GM21529 (cell line): ENCODE measurements at regions not wholly inside any gene's neighbourhood (a gene's known extent, or its start where the extent isn't known, plus 50 kb on each side); places are given as distances from the start of the nearest gene placed in this dataset.
"Not testable (repeated sequence)": the region's sequence is repeated elsewhere in the genome, so short reads cannot be mapped to it uniquely, and the experiment has no call there.

Experiments used
- ATAC-seq: cut with Tn5 transposase; IDR thresholded peaks from one replicate; pipeline ENCODE4 v1.9.1; 2021; ENCODE audit not compliant: unreplicated experiment

- ATAC-seq: not testable (repeated sequence)
Measured at GRCh38 chr15:22238959-22239805, 158.9 kb downstream of the OR4M2 start.

DNA sequence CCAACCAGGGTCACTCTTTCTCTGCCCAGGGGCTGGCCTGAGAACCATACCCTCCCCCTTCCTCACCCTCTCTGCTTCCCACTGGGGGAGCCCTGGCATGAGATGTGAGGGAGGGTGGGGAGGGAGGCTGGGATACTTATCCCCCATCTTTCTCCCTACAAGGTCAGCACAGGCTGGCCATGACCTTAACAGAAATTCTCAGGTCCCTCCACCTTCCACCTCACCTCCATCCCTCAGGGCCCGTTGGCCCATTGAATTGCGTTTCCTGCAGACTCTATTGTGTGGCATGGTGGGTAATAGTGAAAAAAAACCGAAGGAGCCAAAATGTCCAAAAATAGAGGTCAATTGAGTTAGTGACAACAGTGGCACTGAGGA, 159.5 kb downstream of the OR4M2 start:
- ATAC-seq: no peak

DNA sequence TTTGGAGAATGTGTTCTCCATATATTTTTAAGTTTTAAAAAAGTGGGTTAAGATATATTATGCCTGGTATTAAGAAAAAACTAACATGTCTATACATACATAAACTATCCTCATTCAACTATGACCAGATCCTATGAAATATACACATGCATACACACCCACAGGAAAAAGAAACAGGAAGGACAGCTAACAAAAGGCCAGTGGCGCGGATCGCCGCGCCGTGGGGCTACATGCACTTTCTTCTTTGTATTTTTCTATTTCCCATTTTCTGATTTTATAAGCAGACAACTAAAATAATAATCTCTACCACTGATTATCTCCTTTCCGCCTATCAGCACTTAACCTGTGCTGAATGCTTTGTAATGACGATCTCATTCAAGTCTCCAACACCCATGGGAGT, 160.1 kb downstream of the OR4M2 start:
- ATAC-seq: no peak

- no peak for ATAC-seq
Measured at GRCh38 chr15:22240986-22241385, 160.7 kb downstream of the OR4M2 start.

DNA sequence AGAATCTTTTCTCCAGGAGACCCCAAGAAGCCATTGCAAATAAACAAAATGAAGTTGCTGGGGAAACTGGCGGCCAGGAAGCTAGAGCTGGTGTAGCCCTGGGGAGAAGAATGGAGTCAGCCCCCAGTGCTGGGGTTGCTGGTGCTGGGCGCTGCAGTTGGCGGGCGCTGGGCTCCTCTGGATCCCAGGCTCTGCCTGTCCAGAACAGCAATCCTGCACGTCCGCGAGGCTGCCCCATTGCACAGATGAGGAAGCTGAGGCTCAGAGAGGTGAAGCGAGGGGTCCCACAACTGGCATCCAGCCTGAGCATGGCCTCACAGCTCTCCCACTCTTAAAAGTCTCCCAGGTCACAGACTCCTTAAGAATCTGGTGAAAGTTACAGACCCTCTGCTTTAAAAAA, 161.1 kb downstream of the OR4M2 start:
- ATAC-seq: no peak

DNA sequence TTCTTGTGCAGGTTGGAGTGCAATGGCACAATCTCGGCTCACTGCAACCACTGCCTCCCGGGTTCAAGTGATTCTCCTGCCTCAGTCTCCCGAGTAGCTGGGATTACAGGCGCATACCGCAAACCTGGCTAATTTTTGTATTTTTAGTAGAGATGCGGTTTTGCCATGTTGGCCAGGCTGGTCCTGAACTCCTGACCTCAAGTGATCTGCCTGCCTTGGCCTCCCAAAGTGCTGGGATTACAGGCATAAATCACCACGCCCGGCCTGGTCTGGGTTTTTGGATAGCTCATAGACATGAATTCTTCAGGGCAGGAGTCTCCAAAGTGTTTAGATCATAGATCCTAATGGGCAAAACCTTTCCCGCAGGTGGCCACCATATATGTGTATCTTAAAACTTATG, 162.0 kb downstream of the OR4M2 start:
- not testable (repeated sequence) for ATAC-seq

DNA sequence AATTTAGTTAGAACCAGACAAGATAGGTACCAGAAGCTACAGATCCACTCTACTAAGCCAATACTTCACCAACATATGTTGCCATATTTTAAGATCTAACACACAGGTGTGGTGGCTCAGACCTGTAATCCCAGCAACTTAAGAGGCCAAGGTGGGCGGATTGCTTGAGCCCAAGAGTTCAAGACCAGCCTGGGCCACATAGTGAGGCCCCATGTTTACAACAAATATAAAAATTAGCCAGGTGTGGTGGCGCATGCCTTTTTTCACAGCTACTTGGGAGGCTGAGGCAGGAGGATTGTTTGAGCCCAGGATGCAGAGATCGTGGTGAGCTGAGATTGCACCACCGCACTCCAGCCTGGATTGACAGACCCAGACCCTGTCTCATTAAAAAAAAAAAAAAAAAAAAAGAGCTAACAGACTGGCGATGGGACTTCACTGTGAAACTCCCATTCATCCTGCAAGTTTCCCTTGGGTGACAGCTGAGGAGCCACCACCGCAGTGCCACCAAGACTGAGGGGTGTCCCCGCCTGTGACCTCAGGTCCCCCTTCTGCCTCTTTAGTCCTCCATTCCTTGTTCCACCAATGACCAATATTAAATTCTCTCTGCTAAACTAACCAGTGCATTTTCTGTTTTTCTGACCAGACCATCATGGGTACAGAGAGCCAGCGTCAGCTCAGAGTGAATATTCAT, 163.3 kb downstream of the OR4M2 start:
- no peak for ATAC-seq

DNA sequence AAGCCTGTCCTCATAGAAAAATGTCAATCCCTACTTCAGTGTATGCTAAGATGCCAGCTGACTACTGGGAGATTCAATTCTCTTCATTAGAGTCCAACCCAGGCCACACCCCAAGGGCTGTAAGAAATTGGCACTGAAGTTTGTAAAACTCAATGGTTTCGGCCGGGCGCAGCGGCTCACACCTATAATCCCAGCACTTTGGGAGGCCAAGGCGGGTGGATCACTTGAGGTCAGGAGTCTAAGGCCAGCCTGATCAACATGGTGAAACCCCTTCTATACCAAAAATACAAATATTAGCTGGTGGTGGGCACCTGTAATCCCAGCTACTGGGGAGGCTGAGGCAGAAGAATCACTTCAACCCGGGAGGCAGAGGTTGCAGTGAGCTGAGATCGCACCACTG, 169.2 kb downstream of the OR4M2 start:
- ATAC-seq: not testable (repeated sequence)

- ATAC-seq: not testable (repeated sequence)
Measured at GRCh38 chr15:22250501-22251290, 170.4 kb downstream of the OR4M2 start.

GRCh38 chr15:22251422-22251821, 171.1 kb downstream of the OR4M2 start:
- ATAC-seq: no peak

- not testable (repeated sequence) for ATAC-seq
Measured at GRCh38 chr15:22252047-22252446, 171.7 kb downstream of the OR4M2 start.

- not testable (repeated sequence) for ATAC-seq
Measured at GRCh38 chr15:22252521-22252920, 172.2 kb downstream of the OR4M2 start.

- not testable (repeated sequence) for ATAC-seq
Measured at GRCh38 chr15:22253002-22253675, 172.8 kb downstream of the OR4M2 start.

DNA sequence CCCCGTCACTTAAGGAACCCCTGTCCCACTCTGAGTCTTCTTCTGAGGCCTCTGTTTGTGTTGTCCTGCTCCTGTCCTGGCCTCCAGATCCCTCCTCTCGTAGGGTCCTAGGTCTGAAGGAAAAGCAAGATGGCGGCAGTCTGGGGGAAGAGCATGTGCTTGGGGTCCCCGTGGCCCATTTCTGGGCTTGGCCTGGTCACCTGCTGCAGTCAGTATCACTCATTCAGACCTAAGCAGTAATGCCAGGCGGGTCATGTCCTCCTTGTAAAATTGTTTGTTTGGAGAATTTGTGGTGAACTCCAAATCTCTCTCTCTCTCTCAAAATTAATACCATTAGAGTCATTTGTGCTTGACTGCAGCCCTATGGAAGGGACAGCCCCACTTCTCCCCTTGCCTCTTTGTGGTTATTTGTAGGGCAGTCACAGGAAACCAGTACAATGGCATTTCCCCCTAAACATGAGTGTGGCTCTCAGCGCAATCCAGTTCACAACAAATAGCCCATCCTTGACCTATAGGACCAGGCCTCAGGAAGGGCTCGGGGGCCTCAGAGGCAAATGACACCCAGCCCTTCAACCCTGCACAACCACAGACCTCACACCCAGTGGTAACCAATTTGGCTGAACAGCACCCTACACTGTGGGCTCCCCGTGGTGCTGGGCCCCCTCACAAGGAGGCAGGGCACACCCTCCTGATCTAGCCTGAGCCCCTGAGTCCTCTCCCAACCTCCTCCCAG, 173.5 kb downstream of the OR4M2 start:
- peak; percentile 85 for ATAC-seq

DNA sequence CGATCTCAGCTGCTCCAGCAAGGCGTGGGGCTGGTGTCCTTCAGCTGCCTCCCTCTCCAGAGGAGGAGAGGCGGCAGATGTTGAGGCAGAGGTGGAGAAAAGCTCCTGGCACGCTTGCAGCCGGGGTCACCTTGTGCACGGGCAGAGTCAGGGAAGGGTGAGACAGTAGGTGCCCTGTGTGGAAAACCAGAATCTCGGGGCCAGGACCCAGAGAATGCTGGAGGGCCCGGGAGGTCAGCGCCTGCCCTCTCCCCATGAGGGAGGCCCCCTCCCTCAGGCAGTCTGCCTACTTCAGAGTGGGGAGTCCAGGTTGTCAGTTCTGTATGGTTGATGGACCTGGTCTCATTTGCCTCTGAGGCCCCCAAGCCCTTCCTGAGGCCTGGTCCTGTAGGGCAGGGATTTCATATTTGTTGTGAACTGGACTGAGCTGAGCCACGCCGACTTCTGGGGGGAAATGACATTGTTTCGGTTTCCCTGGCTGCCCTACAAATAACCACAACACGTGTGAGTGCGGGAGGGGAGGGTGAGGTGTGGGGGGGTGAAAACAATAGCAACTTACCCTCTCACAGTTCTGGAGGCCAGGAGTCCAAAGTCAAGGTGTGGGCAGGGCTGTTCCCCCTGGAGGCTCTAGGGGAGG, 174.2 kb downstream of the OR4M2 start:
- ATAC-seq: peak; percentile 29

DNA sequence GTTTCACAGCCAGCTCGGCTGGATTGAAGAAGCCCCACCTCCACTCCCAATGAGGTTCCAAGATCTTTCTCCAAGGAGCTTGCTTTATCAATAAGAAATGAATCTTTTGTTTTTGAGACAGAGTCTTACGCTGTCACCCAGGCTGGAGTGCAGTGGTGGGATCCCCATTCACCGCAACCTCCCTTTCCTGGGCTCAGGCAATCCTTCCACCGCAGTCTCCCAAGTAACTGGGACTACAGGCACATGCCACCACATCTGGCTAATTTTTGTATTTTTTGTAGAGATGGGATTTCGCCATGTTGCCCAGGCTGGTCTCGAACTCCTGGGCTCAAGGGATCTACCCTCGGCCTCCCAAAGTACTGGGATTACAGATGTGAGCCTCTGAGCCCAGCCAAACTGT, 175.3 kb downstream of the OR4M2 start:
- not testable (repeated sequence) for ATAC-seq

- ATAC-seq: not testable (repeated sequence)
Measured at GRCh38 chr15:22256389-22257046, 176.2 kb downstream of the OR4M2 start.

- no peak for ATAC-seq
Measured at GRCh38 chr15:22257047-22258008, 177.0 kb downstream of the OR4M2 start.
